Endothelial cell of umbilical vein (primary cell): ENCODE measurements at regions not wholly inside any gene's neighbourhood (a gene's known extent, or its start where the extent isn't known, plus 50 kb on each side); places are given as distances from the start of the nearest gene placed in this dataset.
"Not testable (repeated sequence)": the region's sequence is repeated elsewhere in the genome, so short reads cannot be mapped to it uniquely, and the experiment has no call there.

Experiments used
- EZH2 ChIP-seq: IDR thresholded peaks from 2 replicates; pipeline ENCODE4 v1.6.1; 2012; ENCODE audit warnings: borderline replicate concordance, low read depth, mild to moderate bottlenecking, moderate library complexity, low read length, inconsistent platforms; ENCODE audit not compliant: severe bottlenecking
- FOS ChIP-seq: IDR thresholded peaks from 2 replicates; pipeline ENCODE4 v1.6.1; 2011; ENCODE audit warnings: mild to moderate bottlenecking, low read length, moderate library complexity, borderline replicate concordance; ENCODE audit not compliant: insufficient read depth
- MYC ChIP-seq: IDR thresholded peaks from one replicate; pipeline ENCODE4 v1.6.1; 2011; ENCODE audit warnings: mild to moderate bottlenecking, low read depth, low read length
- POLR2A ChIP-seq: IDR thresholded peaks from 2 replicates; pipeline ENCODE4 v1.6.1; 2012; ENCODE audit warnings: low read depth, mild to moderate bottlenecking, control low read depth, low read length
- POLR2AphosphoS5 ChIP-seq: IDR thresholded peaks from 2 replicates; pipeline ENCODE4 v1.6.1; 2012; ENCODE audit warnings: low read depth, mild to moderate bottlenecking, control low read depth, low read length, moderate library complexity; ENCODE audit not compliant: insufficient read depth
- TF ChIP-seq, protein P1 (sequence below), 2 donors: IDR thresholded peaks; 1 replicate in 1 of 2; 2 replicates in 1 of 2; pipeline ENCODE4 v1.5.1; 2011; ENCODE audit warnings: low read length in 2 of 2, mild to moderate bottlenecking in 2 of 2, moderate library complexity in 2 of 2, control low read depth in 1 of 2, inconsistent platforms in 1 of 2, low read depth in 1 of 2; ENCODE audit not compliant: insufficient read depth in 1 of 2; ENCODE audit errors: extremely low read depth in 1 of 2
- TF ChIP-seq, protein P2 (sequence below): IDR thresholded peaks from 2 replicates; pipeline ENCODE4 v1.6.1; 2011; ENCODE audit not compliant: insufficient read depth, insufficient read length

DNA sequence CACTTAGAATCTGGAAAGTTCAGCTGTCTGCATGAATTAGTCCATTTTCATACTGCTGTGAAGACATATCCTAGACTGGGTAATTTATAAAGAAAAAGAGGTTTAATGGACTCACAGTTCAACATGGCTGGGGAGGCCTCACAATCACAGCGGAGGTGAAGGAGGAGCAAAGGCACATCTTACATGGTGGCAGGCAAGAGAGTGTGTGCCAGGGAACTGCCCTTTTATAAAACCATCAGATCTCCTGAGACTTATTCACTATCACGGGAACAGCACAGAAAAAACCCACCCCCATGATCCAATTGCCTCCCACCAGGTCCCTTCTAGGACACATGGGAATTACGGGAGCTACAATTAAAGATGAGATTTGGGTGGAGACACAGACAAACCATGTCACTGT is 71.1 kb upstream of the ID2 start:
- TF ChIP-seq, protein P1, sequence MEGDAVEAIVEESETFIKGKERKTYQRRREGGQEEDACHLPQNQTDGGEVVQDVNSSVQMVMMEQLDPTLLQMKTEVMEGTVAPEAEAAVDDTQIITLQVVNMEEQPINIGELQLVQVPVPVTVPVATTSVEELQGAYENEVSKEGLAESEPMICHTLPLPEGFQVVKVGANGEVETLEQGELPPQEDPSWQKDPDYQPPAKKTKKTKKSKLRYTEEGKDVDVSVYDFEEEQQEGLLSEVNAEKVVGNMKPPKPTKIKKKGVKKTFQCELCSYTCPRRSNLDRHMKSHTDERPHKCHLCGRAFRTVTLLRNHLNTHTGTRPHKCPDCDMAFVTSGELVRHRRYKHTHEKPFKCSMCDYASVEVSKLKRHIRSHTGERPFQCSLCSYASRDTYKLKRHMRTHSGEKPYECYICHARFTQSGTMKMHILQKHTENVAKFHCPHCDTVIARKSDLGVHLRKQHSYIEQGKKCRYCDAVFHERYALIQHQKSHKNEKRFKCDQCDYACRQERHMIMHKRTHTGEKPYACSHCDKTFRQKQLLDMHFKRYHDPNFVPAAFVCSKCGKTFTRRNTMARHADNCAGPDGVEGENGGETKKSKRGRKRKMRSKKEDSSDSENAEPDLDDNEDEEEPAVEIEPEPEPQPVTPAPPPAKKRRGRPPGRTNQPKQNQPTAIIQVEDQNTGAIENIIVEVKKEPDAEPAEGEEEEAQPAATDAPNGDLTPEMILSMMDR (IDR thresholded peaks at IDR 0.05; ENCODE audit: extremely low read depth in 1 of 2, insufficient read depth in 1 of 2, low read depth in 1 of 2, low read length in 2 of 2): not testable (repeated sequence)
- TF ChIP-seq POLR2A, POLR2AphosphoS5, EZH2, MYC, FOS: not testable (repeated sequence)
- TF ChIP-seq, protein P2, sequence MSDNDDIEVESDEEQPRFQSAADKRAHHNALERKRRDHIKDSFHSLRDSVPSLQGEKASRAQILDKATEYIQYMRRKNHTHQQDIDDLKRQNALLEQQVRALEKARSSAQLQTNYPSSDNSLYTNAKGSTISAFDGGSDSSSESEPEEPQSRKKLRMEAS: not testable (repeated sequence)
